PC-9 (cell line): ENCODE measurements at regions not wholly inside any gene's neighbourhood (a gene's known extent, or its start where the extent isn't known, plus 50 kb on each side); places are given as distances from the start of the nearest gene placed in this dataset.

ENCODE experiments used
- BruUV-seq: library from RNA; stranded (reverse); fragments of 400-500 nt; replicated peaks from 2 replicates; lab custom pipeline; 2021; lab: Mats Ljungman, UMichigan
- CTCF ChIA-PET: fragments of 300-600 bp; sonication (Branson Sonifier 250); formaldehyde crosslinking; loops from one replicate; lab custom pipeline; 2022; ENCODE audit warnings: antibody characterized with exemption; lab: Charles Lee
- POLR2A ChIA-PET: fragments of 300-600 bp; sonication (Branson Sonifier 250); formaldehyde crosslinking; loops from one replicate; lab custom pipeline; 2022; ENCODE audit warnings: antibody characterized with exemption; ENCODE audit not compliant: unreplicated experiment; lab: Charles Lee
- DNase-seq, 2 experiments: peaks; one replicate each; pipeline versions ENCODE4 v3.0.0 to v3.0.0-alpha.2; 2015 to 2022; ENCODE audit warnings: mixed read lengths in 1 of 2
- H2AFZ ChIP-seq: fragments of 200-600 bp; sonication (generic); 2 replicates; pipeline ENCODE4 v1.8.1; 2017; ENCODE audit warnings: antibody characterized with exemption
- H3F3A ChIP-seq: fragments of 200-600 bp; sonication (generic); 2 replicates; pipeline ENCODE4 v1.8.1; 2017; ENCODE audit warnings: antibody characterized with exemption, mild to moderate bottlenecking, low read depth; ENCODE audit not compliant: insufficient read depth
- H3K27ac ChIP-seq: fragments of 200-600 bp; sonication (generic); 2 replicates; pipeline ENCODE4 v1.6.1; 2016; ENCODE audit warnings: mixed run types
- H3K27me3 ChIP-seq: fragments of 200-600 bp; sonication (generic); 2 replicates; pipeline ENCODE4 v1.6.1; 2016; ENCODE audit warnings: low read depth, mixed run types; ENCODE audit not compliant: insufficient read depth
- H3K36me3 ChIP-seq: fragments of 200-600 bp; sonication (generic); 2 replicates; pipeline ENCODE4 v1.6.1; 2016; ENCODE audit warnings: low read depth, mixed run types
- H3K4me1 ChIP-seq: fragments of 200-600 bp; sonication (generic); replicated peaks from 2 replicates; pipeline ENCODE4 v1.6.1; 2016; ENCODE audit warnings: mixed run types; ENCODE audit not compliant: insufficient read depth
- H3K4me2 ChIP-seq: fragments of 200-600 bp; sonication (generic); 2 replicates; pipeline ENCODE4 v1.6.1; 2017; ENCODE audit warnings: mixed run types
- H3K4me3 ChIP-seq: fragments of 200-600 bp; sonication (generic); 2 replicates; pipeline ENCODE4 v1.6.1; 2016; ENCODE audit warnings: mixed run types
- H3K79me2 ChIP-seq: fragments of 200-600 bp; sonication (generic); 2 replicates; pipeline ENCODE4 v1.6.1; 2017; ENCODE audit warnings: low read depth, mixed run types
- H3K9me2 ChIP-seq: fragments of 200-600 bp; sonication (generic); 2 replicates; pipeline ENCODE4 v1.8.1; 2017; ENCODE audit warnings: mild to moderate bottlenecking; ENCODE audit not compliant: insufficient read depth
- H3K9me3 ChIP-seq: fragments of 200-600 bp; sonication (generic); 2 replicates; pipeline ENCODE4 v1.8.1; 2016; ENCODE audit warnings: low read depth; ENCODE audit not compliant: insufficient read depth
- H4K20me1 ChIP-seq: fragments of 200-600 bp; sonication (generic); 2 replicates; pipeline ENCODE4 v1.8.1; 2017; ENCODE audit not compliant: insufficient read depth
- CTCF ChIP-seq: fragments of 200-600 bp; sonication (generic); conservative IDR thresholded peaks from 2 replicates; pipeline ENCODE4 v1.6.1; 2017; ENCODE audit warnings: mixed run types, antibody characterized with exemption, mild to moderate bottlenecking, moderate library complexity
- EZH2 ChIP-seq: fragments of 200-600 bp; sonication (generic); IDR thresholded peaks from 2 replicates; pipeline ENCODE4 v1.8.0; 2017; ENCODE audit warnings: antibody characterized with exemption, low read depth
- intact Hi-C: fragments of 100-400 bp; cut with micrococcal nuclease; formaldehyde crosslinking; loops from one replicate; pipeline ENCODE4 v1.10.0; 2022; ENCODE audit not compliant: unreplicated experiment

- no peak for DNase-seq
- intact Hi-C loops: no loop called here
- TF ChIP-seq CTCF (no peak), EZH2 (no peak)
- H3K9me2 ChIP-seq: no peaks in the 10 kb centered on the region
- H3K36me3 ChIP-seq: no peaks in the 10 kb centered on the region
- no peaks in the 10 kb centered on the region for H4K20me1 ChIP-seq
- no peaks in the 10 kb centered on the region for H3F3A ChIP-seq
- no TSS peak for BruUV-seq
- H3K27ac ChIP-seq: no peak overlapping the region
- ChIA-PET POLR2A (no interaction called here), CTCF (no interaction called here)
- no peaks in the 10 kb centered on the region for H3K4me1 ChIP-seq
- no peak overlapping the region for H3K4me3 ChIP-seq
- H3K4me2 ChIP-seq: no peak overlapping the region
- H3K9me3 ChIP-seq: no peaks in the 10 kb centered on the region
- H2AFZ ChIP-seq: no peak overlapping the region
- H3K27me3 ChIP-seq: no peaks in the 10 kb centered on the region
- no peaks in the 10 kb centered on the region for H3K79me2 ChIP-seq
These were observed 222.4 kb upstream of the JUN start for GRCh38 chr1:59006289-59006658.

GRCh38 chr1:59006932-59007331 lies 223.1 kb upstream of the JUN start:
- ChIA-PET POLR2A (no interaction called here), CTCF (no interaction called here)
- H2AFZ ChIP-seq: no peak overlapping the region
- no peaks in the 10 kb centered on the region for H3K36me3 ChIP-seq
- intact Hi-C loops: no loop called here
- H3K79me2 ChIP-seq: no peaks in the 10 kb centered on the region
- H4K20me1 ChIP-seq: no peaks in the 10 kb centered on the region
- H3K4me1 ChIP-seq: no peaks in the 10 kb centered on the region
- no peaks in the 10 kb centered on the region for H3K9me2 ChIP-seq
- H3K27me3 ChIP-seq: no peaks in the 10 kb centered on the region
- DNase-seq: no peak
- TF ChIP-seq EZH2 (no peak), CTCF (no peak)
- no TSS peak for BruUV-seq
- H3K27ac ChIP-seq: no peak overlapping the region
- no peaks in the 10 kb centered on the region for H3K9me3 ChIP-seq
- no peaks in the 10 kb centered on the region for H3F3A ChIP-seq
- H3K4me3 ChIP-seq: no peak overlapping the region
- H3K4me2 ChIP-seq: no peak overlapping the region

- Histone ChIP-seq H3K9me2 (no peaks in the 10 kb centered on the region), H3K4me1 (no peaks in the 10 kb centered on the region), H3K36me3 (no peaks in the 10 kb centered on the region), H3K27me3 (no peaks in the 10 kb centered on the region), H3K27ac (no peak overlapping the region), H3K4me2 (no peak overlapping the region), H3K9me3 (no peaks in the 10 kb centered on the region), H2AFZ (no peak overlapping the region), H3F3A (no peaks in the 10 kb centered on the region), H3K4me3 (no peak overlapping the region), H4K20me1 (no peaks in the 10 kb centered on the region), H3K79me2 (no peaks in the 10 kb centered on the region)
- ChIA-PET POLR2A (no interaction called here), CTCF (no interaction called here)
- DNase-seq: no peak
- TF ChIP-seq EZH2 (no peak), CTCF (no peak)
- intact Hi-C loops: no loop called here
- BruUV-seq: no TSS peak
These were observed 223.6 kb upstream of the JUN start for GRCh38 chr1:59007429-59007819.
